GM23338 (cell line): ENCODE measurements at regions not wholly inside any gene's neighbourhood (a gene's known extent, or its start where the extent isn't known, plus 50 kb on each side); places are given as distances from the start of the nearest gene placed in this dataset.

ENCODE experiments used
- CREB1 ChIP-seq: fragments of 250-450 bp; sonication (Bioruptor Pico); IDR thresholded peaks from 2 replicates; pipeline ENCODE4 v1.5.0; 2020; ENCODE audit warnings: low read depth, mild to moderate bottlenecking, moderate library complexity
- EZH2 ChIP-seq: fragments of 200-600 bp; sonication (generic); IDR thresholded peaks from one replicate; pipeline ENCODE4 v1.8.0; 2017; ENCODE audit warnings: antibody characterized with exemption, mild to moderate bottlenecking, low read depth; ENCODE audit not compliant: unreplicated experiment
- EZH2phosphoT487 ChIP-seq: fragments of 200-600 bp; sonication (generic); IDR thresholded peaks from one replicate; pipeline ENCODE4 v1.8.1; 2018; ENCODE audit warnings: antibody characterized with exemption; ENCODE audit not compliant: unreplicated experiment
- POLR2AphosphoS5 ChIP-seq: IDR thresholded peaks from 2 replicates; pipeline ENCODE4 v1.6.1; 2016; ENCODE audit warnings: antibody characterized with exemption, low read depth
- ZNF331 ChIP-seq: fragments of 250-450 bp; sonication (Bioruptor Pico); IDR thresholded peaks from 2 replicates; pipeline ENCODE4 v1.5.0; 2020; ENCODE audit warnings: low read depth, mild to moderate bottlenecking, moderate library complexity
- TF ChIP-seq, protein P1 (sequence below), 2 experiments: fragments of 200-600 bp in 1 of 2; sonication (generic) in 1 of 2; conservative IDR thresholded peaks; 2 replicates each; pipeline versions ENCODE4 v1.5.1 to v1.6.1; 2016 to 2017; ENCODE audit warnings: antibody characterized with exemption in 2 of 2, low read depth in 2 of 2, mild to moderate bottlenecking in 2 of 2, moderate library complexity in 1 of 2
- TF ChIP-seq, protein P2 (sequence below): IDR thresholded peaks from one replicate; pipeline ENCODE4 v1.6.1; 2018; ENCODE audit warnings: antibody characterized with exemption; ENCODE audit not compliant: unreplicated experiment
- TF ChIP-seq, protein P3 (sequence below): IDR thresholded peaks from 2 replicates; pipeline ENCODE4 v1.6.1; 2016; ENCODE audit warnings: antibody characterized with exemption

DNA sequence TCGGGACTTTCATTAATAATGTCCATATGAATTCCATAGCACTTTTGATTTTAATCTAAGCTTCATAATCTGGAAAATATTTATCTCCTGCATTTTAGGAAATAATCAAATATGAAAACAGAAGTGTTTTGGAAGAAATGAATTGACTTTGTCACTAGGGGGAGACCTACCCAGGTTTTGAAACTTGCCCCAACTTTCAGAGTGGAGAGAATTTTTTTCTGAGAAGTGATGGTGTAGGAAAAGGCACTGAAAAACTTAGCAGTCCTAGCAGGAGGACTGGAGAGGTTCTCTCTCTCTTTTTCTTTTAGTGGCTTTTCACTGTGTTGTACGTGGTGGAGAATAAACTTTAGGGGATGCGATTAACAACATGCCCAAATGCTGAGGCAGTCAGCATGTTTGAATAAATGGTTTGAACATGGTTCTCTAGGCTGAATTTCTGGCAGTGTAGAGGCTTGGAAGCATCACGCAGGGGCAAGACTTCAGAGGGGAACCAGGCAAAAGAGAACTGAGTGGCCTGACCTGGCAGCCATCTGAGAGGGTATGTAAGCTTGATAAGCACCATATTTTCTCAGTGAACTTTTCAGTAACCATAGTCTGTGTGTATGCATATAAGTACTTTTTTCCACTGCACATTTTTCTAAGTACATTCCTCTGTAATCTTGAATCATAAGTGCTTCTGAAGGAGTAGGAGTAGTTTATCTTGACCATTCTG, 68.3 kb upstream of the NEK7 start:
- TF ChIP-seq, protein P1, sequence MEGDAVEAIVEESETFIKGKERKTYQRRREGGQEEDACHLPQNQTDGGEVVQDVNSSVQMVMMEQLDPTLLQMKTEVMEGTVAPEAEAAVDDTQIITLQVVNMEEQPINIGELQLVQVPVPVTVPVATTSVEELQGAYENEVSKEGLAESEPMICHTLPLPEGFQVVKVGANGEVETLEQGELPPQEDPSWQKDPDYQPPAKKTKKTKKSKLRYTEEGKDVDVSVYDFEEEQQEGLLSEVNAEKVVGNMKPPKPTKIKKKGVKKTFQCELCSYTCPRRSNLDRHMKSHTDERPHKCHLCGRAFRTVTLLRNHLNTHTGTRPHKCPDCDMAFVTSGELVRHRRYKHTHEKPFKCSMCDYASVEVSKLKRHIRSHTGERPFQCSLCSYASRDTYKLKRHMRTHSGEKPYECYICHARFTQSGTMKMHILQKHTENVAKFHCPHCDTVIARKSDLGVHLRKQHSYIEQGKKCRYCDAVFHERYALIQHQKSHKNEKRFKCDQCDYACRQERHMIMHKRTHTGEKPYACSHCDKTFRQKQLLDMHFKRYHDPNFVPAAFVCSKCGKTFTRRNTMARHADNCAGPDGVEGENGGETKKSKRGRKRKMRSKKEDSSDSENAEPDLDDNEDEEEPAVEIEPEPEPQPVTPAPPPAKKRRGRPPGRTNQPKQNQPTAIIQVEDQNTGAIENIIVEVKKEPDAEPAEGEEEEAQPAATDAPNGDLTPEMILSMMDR (conservative IDR thresholded peaks at IDR 0.05; ENCODE audit: low read depth in 2 of 2): peak; percentile 59 to 78
- TF ChIP-seq EZH2phosphoT487: no peak
- no peak for TF ChIP-seq ZNF331 (CRISPR knock-in tag)
- no peak for TF ChIP-seq POLR2AphosphoS5
- no peak for TF ChIP-seq EZH2
- TF ChIP-seq, protein P2, sequence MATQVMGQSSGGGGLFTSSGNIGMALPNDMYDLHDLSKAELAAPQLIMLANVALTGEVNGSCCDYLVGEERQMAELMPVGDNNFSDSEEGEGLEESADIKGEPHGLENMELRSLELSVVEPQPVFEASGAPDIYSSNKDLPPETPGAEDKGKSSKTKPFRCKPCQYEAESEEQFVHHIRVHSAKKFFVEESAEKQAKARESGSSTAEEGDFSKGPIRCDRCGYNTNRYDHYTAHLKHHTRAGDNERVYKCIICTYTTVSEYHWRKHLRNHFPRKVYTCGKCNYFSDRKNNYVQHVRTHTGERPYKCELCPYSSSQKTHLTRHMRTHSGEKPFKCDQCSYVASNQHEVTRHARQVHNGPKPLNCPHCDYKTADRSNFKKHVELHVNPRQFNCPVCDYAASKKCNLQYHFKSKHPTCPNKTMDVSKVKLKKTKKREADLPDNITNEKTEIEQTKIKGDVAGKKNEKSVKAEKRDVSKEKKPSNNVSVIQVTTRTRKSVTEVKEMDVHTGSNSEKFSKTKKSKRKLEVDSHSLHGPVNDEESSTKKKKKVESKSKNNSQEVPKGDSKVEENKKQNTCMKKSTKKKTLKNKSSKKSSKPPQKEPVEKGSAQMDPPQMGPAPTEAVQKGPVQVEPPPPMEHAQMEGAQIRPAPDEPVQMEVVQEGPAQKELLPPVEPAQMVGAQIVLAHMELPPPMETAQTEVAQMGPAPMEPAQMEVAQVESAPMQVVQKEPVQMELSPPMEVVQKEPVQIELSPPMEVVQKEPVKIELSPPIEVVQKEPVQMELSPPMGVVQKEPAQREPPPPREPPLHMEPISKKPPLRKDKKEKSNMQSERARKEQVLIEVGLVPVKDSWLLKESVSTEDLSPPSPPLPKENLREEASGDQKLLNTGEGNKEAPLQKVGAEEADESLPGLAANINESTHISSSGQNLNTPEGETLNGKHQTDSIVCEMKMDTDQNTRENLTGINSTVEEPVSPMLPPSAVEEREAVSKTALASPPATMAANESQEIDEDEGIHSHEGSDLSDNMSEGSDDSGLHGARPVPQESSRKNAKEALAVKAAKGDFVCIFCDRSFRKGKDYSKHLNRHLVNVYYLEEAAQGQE: no peak
- TF ChIP-seq, protein P3, sequence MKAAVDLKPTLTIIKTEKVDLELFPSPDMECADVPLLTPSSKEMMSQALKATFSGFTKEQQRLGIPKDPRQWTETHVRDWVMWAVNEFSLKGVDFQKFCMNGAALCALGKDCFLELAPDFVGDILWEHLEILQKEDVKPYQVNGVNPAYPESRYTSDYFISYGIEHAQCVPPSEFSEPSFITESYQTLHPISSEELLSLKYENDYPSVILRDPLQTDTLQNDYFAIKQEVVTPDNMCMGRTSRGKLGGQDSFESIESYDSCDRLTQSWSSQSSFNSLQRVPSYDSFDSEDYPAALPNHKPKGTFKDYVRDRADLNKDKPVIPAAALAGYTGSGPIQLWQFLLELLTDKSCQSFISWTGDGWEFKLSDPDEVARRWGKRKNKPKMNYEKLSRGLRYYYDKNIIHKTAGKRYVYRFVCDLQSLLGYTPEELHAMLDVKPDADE: no peak
- TF ChIP-seq CREB1 (CRISPR knock-in tag): no peak
